K562 (cell line): ENCODE measurements at regions not wholly inside any gene's neighbourhood (a gene's known extent, or its start where the extent isn't known, plus 50 kb on each side); places are given as distances from the start of the nearest gene placed in this dataset.

Experiments used
- ARHGAP35 ChIP-seq: fragments of 450-650 bp; IDR thresholded peaks from 2 replicates; pipeline ENCODE4 v1.6.1; 2018; ENCODE audit not compliant: partially characterized antibody
- MTA3 ChIP-seq: fragments of 450-650 bp; formaldehyde crosslinking; IDR thresholded peaks from 2 replicates; pipeline ENCODE4 v1.6.1; 2017; ENCODE audit warnings: mild to moderate bottlenecking, borderline replicate concordance
- POLR2AphosphoS5 ChIP-seq: IDR thresholded peaks from 2 replicates; pipeline ENCODE4 v1.6.1; 2011; ENCODE audit warnings: mild to moderate bottlenecking, low read depth, low read length, moderate library complexity; ENCODE audit not compliant: control insufficient read depth, insufficient read depth
- YBX1 ChIP-seq: fragments of 450-650 bp; IDR thresholded peaks from 2 replicates; pipeline ENCODE4 v1.7.1; 2016; ENCODE audit warnings: mild to moderate bottlenecking

DNA sequence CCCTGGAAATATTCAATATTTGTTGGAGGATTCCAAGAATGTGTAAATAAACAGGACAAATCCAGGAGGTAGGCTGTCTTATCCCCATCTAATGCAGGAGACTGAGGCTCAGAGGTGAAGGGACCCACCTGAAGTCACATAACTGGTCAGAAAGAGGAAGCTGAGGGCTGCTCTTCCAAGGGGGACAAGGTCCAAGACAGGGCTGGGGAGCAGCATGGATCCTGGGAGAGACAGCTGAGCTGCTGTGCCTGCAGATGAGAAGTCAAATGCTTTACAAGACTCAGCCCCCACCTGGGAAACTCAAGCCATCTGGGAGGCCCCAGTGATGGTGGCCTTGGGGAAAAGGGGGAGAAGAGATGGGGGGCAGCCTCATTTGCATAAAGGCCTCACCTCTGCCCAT lies 224.4 kb downstream of the PTPRU start:
- no peak for TF ChIP-seq POLR2AphosphoS5
- no peak for TF ChIP-seq MTA3
- TF ChIP-seq ARHGAP35 = no peak
- no peak for TF ChIP-seq YBX1
